ENCODE measurements at regions not wholly inside any gene's neighbourhood (a gene's known extent, or its start where the extent isn't known, plus 50 kb on each side); places are given as distances from the start of the nearest gene placed in this dataset.

GRCh38 chr3:187520027-187520945, 149.9 kb downstream of the SST start:
- no peak for TF ChIP-seq POLR2A (IDR thresholded peaks at IDR 0.05)
- TF ChIP-seq, protein P1, sequence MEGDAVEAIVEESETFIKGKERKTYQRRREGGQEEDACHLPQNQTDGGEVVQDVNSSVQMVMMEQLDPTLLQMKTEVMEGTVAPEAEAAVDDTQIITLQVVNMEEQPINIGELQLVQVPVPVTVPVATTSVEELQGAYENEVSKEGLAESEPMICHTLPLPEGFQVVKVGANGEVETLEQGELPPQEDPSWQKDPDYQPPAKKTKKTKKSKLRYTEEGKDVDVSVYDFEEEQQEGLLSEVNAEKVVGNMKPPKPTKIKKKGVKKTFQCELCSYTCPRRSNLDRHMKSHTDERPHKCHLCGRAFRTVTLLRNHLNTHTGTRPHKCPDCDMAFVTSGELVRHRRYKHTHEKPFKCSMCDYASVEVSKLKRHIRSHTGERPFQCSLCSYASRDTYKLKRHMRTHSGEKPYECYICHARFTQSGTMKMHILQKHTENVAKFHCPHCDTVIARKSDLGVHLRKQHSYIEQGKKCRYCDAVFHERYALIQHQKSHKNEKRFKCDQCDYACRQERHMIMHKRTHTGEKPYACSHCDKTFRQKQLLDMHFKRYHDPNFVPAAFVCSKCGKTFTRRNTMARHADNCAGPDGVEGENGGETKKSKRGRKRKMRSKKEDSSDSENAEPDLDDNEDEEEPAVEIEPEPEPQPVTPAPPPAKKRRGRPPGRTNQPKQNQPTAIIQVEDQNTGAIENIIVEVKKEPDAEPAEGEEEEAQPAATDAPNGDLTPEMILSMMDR (IDR thresholded peaks at IDR 0.05), result no peak

Data from testis (tissue), 2 donors.